Stimulated activated CD8-positive, alpha-beta memory T cell treated with anti-CD3 and anti-CD28 coated beads, Interleukin-2, amount 100 ng/mL, for 48 hours (primary cell): ENCODE measurements at regions not wholly inside any gene's neighbourhood (a gene's known extent, or its start where the extent isn't known, plus 50 kb on each side); places are given as distances from the start of the nearest gene placed in this dataset.

Source experiments
- DNase-seq, 2 donors: peaks; one replicate each; pipeline ENCODE4 v3.0.0-alpha.2; 2020; ENCODE audit warnings: low read depth in 2 of 2

- DNase-seq: peak; percentile 25 to 32
Measured at GRCh38 chr11:119474682-119475596, 52.0 kb upstream of the THY1 start.

DNA sequence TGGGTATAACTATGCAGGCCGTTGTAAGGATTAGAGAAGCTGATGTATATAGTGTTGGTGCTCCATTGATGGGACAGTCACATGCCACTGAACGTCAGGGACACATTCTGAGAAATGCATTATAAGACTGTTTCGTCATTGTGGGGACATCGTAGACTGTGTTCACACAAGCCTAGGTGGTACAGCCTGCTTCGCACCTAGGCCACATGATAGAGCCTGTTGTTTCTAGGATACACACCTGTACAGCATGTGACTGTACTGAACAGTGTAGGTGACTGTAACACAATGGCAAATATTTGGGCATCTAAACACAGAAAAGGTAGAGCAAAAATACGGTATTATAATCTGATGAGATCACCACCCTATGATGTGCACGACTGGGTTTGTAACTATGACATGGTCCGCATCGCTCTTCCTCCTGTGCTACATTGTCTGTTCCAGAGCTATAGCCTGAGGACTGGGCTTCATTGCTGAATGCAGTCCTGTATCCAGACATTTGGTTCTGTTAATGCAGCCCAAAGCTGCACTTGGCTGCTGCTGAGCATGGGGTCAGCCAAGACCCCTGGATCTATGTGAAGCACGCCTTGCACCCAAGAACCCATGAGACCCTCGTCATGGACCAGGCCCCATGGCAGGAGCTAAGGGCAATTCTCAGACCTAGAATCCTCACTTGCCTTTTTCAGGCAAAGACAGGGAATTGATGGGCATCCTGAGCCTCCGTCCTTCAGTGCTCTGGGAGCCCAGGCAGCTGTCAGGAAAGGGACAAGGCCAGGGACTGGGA is 51.1 kb upstream of the THY1 start:
- no peak for DNase-seq

DNA sequence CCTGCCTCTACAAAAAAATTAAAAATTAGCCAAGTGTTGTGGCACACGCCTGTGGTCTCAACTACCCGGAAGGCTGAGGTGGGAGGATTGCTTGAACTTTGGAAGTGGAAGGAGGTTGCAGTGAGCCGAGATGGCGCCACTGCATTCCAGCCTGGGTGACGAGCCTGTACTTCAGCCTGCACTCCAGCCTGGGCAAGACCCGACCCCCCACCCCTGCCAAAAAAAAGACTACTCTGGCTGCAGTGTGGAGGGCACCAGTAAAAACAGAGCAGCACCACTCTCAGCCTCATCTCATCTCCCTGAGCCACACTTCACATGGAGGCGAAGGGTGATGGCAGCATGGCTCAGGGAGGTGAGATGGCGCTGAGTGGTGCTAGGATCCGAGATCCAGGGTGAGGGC is 50.3 kb upstream of the THY1 start:
- no peak for DNase-seq

DNA sequence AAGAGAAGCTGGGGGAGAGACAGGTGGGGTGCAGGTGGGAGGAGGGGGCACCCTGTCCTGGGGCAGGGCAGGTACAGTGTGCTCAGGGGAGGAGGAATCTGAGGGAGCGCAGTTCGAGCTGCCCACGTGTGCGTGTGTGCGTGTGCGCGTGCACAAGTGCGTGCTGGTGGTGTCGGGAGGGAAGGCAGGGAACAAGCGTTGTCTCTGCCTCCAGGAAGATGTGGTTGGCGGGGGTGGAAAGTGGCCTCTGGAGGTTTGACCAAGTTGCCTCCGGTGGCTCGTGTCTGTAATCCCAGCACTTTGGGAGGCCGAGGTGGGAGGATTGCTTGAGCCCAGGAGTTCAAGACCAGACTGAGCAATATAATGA is 49.9 kb upstream of the THY1 start:
- DNase-seq: no peak
